ENCODE measurements at regions not wholly inside any gene's neighbourhood (a gene's known extent, or its start where the extent isn't known, plus 50 kb on each side); places are given as distances from the start of the nearest gene placed in this dataset.
"Not testable (repeated sequence)": the region's sequence is repeated elsewhere in the genome, so short reads cannot be mapped to it uniquely, and the experiment has no call there.

DNA sequence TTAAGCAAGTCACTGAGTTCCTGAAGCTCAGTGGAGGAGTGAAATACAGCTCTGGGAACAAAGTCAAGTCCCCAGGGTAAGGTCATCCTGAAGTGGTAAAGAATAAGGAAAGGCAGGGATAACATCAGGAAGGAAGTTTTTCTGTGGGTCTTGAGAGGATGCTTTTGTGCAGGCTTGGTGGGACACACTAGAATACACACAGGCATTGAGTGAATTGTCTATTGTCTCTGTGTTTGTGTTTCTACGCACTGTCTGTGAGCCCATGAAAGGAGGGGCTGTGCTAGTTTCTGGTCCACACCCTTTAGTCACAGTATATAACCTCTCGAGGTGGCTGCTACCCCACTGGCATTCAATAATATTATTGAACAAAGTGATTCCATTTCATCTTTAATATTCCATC lies 95.8 kb upstream of the ABCB5 start:
- DNase-seq (ENCODE audit: low read depth in 4 of 4, low spot score in 3 of 4) = no peak

DNA sequence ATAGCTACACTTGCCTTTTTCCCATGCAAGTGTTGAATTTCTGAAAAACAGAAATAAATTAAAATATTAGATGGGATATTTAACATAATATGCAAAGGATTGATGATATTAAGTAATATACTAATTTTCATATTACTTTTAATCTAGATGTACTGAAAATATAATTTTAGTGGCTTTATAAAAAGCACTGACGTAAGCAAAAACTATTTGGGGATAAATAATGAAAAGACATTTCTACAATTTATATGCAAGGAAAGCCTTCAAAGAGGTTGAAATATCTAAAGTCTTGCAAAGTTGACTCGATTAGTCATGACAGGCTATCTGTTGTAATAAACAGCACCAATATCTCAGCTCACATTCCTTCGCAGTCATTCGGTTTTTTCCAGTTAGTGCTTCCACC lies 94.9 kb upstream of the ABCB5 start:
- no peak for DNase-seq (ENCODE audit: low read depth in 4 of 4, low spot score in 3 of 4)

DNA sequence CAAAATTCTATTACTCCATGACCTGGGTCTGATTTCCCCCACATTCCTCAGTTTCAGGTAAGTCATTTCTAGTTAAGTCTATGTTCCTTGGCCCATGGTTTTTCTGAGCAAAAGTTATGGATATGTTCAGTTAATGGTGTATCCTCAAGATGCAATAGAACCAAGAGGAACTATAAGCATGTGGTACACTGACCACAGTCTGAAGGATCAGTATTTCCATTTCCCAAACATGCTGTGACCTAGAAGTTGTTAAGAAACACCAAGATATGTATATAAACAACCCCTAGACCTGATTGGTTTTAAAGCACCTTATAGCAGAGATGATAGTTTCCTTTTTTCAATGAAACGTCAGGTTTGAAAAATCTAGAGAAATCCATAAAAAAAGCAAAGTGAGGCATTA lies 94.2 kb upstream of the ABCB5 start:
- DNase-seq (ENCODE audit: low read depth in 4 of 4, low spot score in 3 of 4) = no peak

DNA sequence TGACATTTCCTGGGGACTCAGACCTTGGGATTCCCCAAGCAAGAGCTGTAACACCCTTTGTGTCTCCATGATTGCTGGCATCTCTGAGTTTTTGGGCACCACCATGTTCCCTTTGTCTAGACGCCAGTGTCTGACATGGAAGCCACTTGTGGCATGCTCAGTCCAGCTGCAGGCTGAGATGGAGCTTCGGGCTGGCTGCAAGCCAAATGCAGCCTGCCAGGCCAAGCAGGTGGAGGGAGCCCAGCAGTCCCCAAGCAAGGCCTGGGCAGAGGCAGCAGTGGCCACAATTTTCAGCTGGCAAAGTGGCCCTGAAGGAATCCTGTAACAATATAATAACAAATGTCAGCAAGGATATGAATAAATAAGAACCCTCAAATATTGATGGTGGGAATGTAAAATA lies 86.2 kb upstream of the ABCB5 start:
- no peak for DNase-seq (ENCODE audit: low read depth in 4 of 4, low spot score in 3 of 4)

DNA sequence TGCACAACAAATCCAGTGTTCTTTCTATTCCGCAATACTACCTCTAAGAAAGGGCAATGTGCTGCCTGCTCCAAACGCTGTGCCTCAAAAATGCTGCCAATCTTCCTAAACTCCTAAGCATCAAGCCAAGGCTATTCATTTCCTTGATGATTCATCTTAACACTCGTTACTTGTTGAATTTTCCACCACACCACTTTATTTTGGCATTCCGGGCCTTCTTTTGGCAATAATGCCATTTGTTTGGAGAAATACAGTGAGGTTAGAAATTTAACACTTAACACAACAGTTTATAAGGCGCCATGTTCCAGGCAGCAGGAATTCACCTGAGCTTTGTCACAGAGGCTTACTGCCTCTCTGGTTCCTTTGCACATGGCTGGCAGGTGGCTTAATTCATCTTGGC lies 82.6 kb upstream of the ABCB5 start:
- DNase-seq (ENCODE audit: low read depth in 4 of 4, low spot score in 3 of 4) = no peak

DNA sequence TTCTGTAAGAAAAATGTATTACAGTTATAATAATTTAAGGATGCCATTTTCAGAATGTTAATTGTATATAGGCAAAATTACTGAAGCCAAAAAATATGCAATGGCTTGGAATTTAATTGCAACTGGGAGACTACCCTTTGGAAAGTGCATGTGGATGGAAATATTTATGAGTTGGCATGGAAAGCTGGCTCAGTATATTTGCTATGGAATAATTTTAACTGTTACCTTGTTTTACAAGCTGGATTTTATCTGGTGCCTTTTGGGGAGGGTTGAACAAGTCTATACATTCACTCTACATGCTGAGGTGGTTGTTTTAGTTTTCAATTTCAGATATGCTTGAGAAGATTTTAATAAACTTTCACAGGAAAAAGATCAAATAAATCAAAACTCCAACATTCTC lies 80.9 kb upstream of the ABCB5 start:
- DNase-seq (ENCODE audit: low read depth in 4 of 4, low spot score in 3 of 4) = no peak

DNA sequence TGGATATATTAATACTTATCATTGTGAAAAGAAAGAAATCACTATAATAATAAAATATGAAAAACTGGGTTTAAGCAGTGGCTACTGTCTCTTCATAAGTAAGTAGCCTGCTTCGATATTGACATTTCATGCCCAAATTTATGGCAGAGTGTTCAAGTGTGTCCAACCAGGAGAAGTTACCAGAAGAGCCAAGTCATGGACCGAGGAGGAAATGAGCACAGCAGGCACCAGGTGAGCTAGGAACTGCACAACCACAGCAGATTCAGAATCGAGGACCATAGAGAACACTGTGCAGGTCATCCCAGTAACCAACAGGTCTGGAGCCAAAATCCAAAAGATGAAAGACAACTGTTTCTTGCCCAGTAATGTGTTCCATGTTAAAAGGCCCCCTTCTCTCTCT lies 79.9 kb upstream of the ABCB5 start:
- no peak for DNase-seq (ENCODE audit: low read depth in 4 of 4, low spot score in 3 of 4)

DNA sequence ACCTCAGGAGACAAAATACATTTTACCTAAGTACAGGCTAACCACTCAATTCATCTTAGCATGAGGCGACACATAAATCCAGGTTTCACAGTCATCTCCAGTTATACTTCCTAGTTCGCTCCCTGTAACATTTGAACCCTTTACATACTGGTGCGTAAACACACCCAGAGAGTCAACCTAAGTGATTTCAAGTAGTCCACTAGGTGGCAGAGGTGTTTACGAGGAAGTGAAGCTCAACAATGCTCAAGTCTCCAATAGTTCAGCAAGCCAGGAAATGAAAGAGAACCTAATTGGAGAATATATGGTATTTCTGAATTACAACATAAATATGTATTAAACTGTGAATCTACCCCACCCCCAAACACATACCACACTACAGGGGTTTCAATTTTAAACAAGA lies 76.3 kb upstream of the ABCB5 start:
- no peak for DNase-seq (ENCODE audit: low read depth in 4 of 4, low spot score in 3 of 4)

DNA sequence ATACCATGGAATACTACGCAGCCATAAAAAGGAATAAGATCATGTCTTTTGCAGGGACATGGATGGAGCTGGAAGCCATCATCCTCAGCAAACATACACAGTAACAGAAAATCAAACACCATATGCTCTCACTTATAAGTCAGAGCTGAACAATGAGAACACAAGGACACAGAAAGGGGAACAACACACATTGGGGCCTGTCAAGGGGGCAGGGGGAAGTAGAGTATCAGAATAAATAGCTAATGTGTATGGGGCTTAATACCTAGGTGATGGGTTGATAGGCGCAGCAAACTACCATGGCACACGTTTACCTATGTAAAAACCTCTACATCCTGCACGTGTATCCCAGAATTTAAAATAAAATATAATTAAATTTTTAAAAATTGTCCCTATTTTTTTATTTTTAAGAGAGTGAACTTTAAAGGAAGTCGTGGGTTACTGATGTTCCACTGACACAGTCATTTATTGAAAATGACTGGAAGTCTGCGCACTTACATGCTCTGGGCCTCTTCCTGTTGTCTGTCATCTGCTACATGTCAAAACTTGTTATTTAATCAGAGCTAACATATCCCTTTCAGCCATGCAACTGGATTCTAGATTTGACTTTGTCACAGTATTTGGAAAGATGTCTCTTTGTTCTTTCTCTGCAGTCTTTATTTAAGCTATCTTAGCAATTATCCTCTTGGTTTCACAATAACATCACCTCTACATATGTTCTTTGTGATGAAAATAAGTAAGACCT lies 73.7 kb upstream of the ABCB5 start:
- no peak for DNase-seq (ENCODE audit: low read depth in 4 of 4, low spot score in 3 of 4)

DNA sequence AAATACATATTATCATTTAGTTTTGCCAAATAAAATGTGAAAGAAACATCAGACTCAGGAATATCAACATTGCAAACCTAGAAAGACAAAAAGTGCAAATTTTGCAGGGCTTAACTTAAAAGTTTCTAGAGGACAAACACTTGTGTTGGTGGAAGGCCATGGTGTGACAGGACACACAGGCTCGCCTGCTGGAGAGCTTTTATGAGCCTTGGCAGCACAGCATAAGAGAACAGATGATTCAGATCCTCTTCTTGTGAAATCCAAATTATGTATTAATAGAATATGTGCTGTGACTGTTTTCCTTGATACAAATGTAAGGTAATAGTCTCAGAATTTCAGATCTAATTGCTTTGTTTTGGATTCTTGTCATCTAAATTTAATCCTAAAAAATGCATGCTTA lies 72.9 kb upstream of the ABCB5 start:
- no peak for DNase-seq (ENCODE audit: low read depth in 4 of 4, low spot score in 3 of 4)

DNA sequence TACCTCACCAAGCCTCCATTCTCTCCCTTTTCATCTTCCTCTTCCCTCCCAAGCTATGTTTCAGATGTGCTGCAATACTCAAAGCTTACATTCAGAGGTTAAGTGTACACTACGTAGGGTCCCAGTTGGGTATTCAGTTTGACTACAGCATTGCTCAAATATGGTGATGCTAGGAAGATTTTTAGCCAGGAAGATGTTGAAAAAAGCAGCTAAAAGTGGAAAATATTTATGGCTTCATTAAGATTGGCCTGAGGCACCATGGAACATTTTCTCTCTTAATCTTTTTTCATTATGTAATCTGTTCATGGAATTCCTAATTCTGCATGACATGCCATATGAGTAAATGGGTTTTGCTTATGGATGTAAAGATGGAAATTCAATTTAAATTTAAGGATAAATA lies 72.0 kb upstream of the ABCB5 start:
- no peak for DNase-seq (ENCODE audit: low read depth in 4 of 4, low spot score in 3 of 4)

DNA sequence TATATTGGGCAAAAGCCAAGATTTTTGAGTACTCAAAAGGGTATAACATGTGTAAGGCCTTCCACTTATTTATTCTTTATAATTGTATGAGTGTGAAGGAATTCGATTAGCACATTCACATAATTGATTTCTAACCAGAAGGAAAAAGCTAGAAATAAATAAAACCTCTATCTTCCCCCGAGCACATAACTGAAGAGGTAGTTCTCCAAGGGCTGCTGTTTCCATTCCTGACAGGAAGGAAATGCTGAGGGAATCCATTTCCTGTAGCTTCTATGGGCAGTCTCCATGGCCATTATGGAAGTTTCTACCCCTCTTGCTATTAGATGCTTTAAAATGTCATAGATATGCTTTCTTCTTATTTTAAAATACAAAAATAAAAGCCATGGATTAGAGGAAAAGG lies 70.5 kb upstream of the ABCB5 start:
- no peak for DNase-seq (ENCODE audit: low read depth in 4 of 4, low spot score in 3 of 4)

DNA sequence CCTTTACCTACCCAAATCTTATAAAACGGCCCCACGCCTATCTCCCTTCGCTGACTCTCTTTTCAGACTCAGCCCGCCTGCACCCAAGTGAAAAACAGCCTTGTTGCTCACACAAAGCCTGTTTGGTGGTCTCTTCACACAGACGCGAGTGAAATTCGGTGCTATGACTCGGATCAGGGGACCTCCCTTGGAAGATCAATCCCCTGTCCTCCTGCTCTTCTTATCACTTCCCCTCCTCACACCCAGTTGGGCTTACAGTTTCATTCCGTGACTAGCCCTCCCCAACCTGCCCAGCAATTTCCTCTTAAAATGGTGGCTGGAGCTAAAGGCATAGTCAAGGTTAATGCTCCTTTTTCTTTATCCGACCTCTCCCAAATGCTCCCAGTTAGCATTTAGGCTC lies 68.5 kb upstream of the ABCB5 start:
- not testable (repeated sequence) for DNase-seq (ENCODE audit: low read depth in 4 of 4, low spot score in 3 of 4)

DNA sequence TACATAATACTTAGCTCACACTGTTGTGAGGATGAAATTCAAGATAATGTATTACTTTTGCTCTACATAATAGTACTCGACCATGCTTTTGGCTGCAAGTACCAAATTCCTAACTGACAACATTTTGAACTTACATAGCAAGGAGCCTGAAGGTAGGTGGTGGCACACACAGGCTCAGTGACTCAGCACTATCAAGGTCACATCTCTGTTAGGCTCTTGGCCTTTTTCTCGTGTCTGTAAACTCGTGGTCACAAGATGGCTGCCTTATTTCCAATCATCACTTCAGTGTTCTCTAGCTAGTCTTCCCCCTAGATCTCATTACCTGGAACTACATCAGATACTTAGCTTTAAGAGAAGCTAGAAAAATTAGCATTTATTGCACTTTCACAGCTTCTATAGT lies 61.4 kb upstream of the ABCB5 start:
- no peak for DNase-seq (ENCODE audit: low read depth in 4 of 4, low spot score in 3 of 4)

DNA sequence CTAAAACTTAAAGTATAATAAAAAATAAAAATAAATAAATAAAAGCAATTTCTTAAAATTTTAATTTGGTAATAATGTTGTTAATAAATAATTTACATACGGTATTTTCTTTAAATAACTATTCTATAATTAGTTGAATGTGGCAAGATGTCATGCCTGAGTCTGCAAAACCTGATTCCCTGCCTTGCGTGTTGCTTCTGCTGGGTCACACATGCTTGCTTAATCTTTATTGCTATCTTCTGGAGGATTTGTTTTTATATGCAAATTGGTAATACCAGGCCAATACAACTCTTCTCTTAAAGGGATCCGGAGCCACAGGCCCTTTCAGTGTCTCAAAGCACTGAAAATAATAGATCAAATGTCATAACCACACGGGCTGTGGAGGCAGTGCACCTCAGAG lies 59.4 kb upstream of the ABCB5 start:
- DNase-seq (ENCODE audit: low read depth in 4 of 4, low spot score in 3 of 4) = no peak

DNA sequence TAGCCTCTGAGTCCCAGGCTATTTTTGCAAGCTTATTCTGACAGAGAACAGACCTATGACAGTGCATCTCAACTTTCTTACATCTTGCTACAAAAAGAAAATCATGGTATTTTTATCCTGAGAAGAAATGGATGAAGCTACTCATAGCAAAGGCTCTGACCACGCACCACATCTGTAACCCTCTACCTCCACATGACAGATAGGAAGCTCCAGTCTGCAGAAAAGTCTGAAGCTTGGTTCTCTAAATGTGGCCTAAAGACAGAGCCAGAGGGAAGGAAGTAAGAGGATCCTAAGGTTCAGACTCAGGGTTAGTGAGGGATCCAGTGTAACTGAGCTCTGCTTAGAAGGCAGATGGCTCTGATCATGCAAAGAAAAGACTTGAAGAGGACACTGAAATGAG lies 58.4 kb upstream of the ABCB5 start:
- no peak for DNase-seq (ENCODE audit: low read depth in 4 of 4, low spot score in 3 of 4)

DNA sequence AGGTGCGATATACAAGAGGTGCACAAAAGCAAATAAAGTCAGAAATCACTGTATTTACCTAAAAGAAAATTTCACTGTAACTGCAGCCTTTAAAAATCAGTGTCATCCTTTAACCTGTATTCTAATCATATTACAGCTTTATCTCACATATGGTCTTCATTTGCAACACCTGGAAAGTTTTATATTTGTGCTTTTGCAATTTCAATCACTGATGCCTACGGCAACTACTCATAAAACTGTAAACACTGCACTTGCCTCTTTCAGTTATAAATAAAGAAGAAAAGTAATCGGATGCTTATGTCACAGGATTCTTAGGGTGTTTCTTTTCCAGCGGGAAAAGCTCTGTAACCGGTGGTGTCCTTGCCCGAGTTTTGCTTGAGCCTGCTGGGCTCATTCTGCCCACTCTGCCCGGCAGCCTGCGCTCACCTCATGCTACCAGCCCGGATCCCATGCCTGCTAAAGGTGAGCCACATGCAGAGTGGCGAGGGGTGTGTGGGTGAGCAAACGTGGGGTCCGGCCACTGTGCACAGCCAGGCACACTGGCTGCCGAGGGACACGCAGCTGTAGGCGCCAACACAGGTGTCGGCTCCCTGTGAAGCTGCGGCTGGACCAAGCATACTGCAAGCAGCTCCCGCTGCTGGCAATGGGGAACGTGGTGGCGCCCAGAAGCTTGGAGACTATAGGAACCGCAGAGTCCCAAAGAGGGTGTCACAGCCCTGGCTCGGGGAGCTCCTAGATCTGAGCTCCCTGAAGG lies 56.3 kb upstream of the ABCB5 start:
- no peak for DNase-seq (ENCODE audit: low read depth in 4 of 4, low spot score in 3 of 4)

DNA sequence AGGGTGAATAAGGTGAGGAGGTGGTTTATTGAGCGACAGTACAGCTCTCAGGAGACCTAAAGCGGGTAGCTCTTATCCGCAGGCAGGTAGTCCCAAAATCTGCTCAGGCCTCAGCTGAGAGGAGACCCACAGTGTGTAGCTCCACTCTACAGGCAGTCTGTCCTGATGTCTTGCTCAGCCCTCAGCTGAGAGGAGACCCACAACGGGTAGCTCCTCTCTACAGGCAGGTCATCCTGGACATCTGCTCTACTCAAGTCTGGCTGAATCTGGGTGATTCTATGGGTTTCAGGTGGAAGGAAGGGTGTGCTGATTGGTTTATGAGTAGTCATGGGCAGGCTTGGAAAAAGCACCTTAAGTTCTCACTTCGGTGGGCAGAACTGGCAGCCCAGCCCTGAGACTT lies 55.6 kb upstream of the ABCB5 start:
- DNase-seq (ENCODE audit: low read depth in 4 of 4, low spot score in 3 of 4) = no peak

DNA sequence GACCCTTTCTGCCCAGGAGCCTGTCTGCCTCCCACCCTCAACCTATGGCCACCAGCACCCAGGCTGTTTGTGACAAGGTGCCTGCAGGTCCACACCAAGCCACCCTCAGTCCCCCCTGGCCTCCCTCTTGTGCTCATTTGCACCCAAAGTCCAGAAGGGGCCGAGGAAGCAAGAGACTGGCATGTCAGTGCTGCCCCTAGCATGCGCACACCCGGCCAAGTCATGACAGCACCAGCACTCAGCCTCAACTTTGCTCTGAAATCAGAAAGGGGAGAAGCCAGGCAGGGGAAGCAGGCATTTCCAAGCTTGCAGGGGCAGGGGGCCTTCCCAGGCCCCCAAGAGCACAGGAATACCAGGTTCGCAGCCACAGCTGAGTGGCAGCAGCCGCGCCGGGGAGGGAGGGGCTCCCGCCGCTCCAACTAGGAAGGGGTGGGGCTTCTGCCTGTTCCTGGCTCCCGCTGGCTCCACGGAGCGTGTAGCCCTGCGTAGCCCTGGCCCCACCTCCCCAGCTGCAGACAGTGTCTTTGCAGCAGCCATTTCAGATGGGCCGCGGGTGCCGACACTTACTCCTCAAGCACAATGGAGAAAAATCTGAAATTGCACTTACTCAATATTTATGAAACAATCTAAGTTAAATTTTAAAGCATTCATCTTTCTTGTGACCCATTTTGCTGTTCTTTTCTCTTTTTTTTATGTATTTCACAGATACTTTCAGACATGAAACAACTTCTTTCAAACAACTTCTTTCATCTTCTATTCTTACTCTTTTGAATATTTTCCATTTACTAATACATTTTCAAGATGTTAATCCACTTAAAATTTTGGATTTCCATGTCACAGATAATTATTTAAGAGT lies 54.9 kb upstream of the ABCB5 start:
- no peak for DNase-seq (ENCODE audit: low read depth in 4 of 4, low spot score in 3 of 4)

DNA sequence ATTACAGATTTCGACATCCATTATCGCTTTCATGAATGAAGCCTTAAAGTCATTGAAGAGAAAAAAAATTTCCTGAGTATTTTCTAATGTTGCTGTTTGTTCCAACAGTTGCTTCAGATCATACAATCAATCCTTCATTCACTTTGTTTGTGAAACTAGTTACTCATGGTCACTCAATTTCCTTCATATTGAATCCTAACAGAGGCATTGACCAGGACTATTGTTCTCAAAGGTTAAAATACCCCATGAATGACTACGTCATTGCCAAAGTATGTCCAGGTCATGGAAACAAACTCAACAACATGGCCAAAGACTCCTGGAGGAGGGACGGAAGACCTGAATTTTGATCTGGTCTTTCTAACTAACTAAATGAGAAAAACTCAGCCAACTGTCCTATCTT lies 54.0 kb upstream of the ABCB5 start:
- no peak for DNase-seq (ENCODE audit: low read depth in 4 of 4, low spot score in 3 of 4)

DNA sequence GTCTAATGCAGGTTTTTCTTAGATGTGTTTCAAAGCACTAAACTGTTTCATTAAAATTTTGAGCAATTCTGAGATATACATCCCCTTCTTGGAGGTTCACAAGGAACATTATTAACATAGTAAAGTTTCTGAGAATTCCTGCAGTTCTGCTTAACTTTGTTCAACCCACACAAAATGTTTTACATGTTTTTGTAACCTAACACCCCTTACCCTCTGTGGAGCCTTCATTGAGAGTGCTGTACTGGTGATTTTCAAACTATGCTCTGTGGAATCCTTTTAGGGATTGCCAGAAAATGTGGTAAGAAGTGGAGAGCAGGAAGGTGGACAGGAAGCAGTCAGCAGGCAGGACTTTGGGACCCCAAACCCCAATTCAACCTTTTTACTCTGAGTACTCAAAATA lies 53.6 kb upstream of the ABCB5 start:
- no peak for DNase-seq (ENCODE audit: low read depth in 4 of 4, low spot score in 3 of 4)

DNA sequence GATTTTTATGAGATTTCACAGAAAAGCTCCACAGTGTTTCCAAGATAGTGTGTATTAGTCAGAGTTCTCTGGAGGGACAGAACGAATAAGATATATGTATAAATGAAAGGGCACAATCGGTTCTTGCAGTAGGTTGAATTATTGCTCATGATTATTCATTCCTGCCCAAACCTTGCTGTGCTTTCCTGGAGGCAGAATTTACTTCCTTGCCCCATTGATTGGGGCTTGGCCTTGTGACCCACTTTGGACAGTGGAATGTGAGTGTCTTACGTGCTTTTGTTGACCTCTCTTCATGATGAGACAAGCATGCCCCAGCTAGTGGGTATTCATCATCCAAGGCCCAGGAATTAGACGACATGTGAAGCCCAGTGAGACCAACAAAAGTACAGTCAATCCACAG lies 53.0 kb upstream of the ABCB5 start:
- DNase-seq (ENCODE audit: low read depth in 4 of 4, low spot score in 3 of 4) = no peak

Measured in left renal pelvis (tissue), 4 donors.